NCI-H1092 (cell line): ENCODE measurements at regions not wholly inside any gene's neighbourhood (a gene's known extent, or its start where the extent isn't known, plus 50 kb on each side); places are given as distances from the start of the nearest gene placed in this dataset.

Source experiments
- DNase-seq: peaks from one replicate; lab custom pipeline; 2025; lab: John Stamatoyannopoulos, UW

- DNase-seq = no peak
These were observed 59.4 kb upstream of the ASIC2 start for GRCh38 chr17:33352526-33352925.

- no peak for DNase-seq
These were observed 63.2 kb upstream of the ASIC2 start for GRCh38 chr17:33356266-33356665.

- DNase-seq = no peak
These were observed 70.4 kb upstream of the ASIC2 start for GRCh38 chr17:33363475-33363874.

GRCh38 chr17:33366960-33367359 lies 73.9 kb upstream of the ASIC2 start:
- no peak for DNase-seq

GRCh38 chr17:33369149-33369548 lies 76.1 kb upstream of the ASIC2 start:
- DNase-seq = no peak

- no peak for DNase-seq
These were observed 76.8 kb upstream of the ASIC2 start for GRCh38 chr17:33369876-33370275.

- no peak for DNase-seq
These were observed 77.3 kb upstream of the ASIC2 start for GRCh38 chr17:33370401-33370800.

- no peak for DNase-seq
These were observed 78.3 kb upstream of the ASIC2 start for GRCh38 chr17:33371377-33371776.

- DNase-seq = no peak
These were observed 80.2 kb upstream of the ASIC2 start for GRCh38 chr17:33373273-33373672.

- no peak for DNase-seq
These were observed 82.0 kb upstream of the ASIC2 start for GRCh38 chr17:33375103-33375502.

GRCh38 chr17:33375783-33376182 lies 82.7 kb upstream of the ASIC2 start:
- no peak for DNase-seq

- no peak for DNase-seq
These were observed 84.9 kb upstream of the ASIC2 start for GRCh38 chr17:33377837-33378595.

GRCh38 chr17:33381201-33381600 lies 88.1 kb upstream of the ASIC2 start:
- no peak for DNase-seq

GRCh38 chr17:33383488-33384023 lies 90.5 kb upstream of the ASIC2 start:
- DNase-seq = no peak

GRCh38 chr17:33385133-33385532 lies 92.0 kb upstream of the ASIC2 start:
- no peak for DNase-seq

GRCh38 chr17:33385713-33386112 lies 92.6 kb upstream of the ASIC2 start:
- DNase-seq = no peak

- DNase-seq = no peak
These were observed 94.3 kb upstream of the ASIC2 start for GRCh38 chr17:33387406-33387805.

GRCh38 chr17:33389504-33390135 lies 96.5 kb upstream of the ASIC2 start:
- no peak for DNase-seq

- no peak for DNase-seq
These were observed 97.5 kb upstream of the ASIC2 start for GRCh38 chr17:33390479-33391176.

GRCh38 chr17:33396818-33397217 lies 103.7 kb upstream of the ASIC2 start:
- no peak for DNase-seq

GRCh38 chr17:33398386-33398785 lies 105.3 kb upstream of the ASIC2 start:
- DNase-seq = no peak

GRCh38 chr17:33401249-33401648 lies 108.2 kb upstream of the ASIC2 start:
- no peak for DNase-seq

GRCh38 chr17:33403194-33403593 lies 110.1 kb upstream of the ASIC2 start:
- no peak for DNase-seq
